GM23338 (cell line): ENCODE measurements at regions not wholly inside any gene's neighbourhood (a gene's known extent, or its start where the extent isn't known, plus 50 kb on each side); places are given as distances from the start of the nearest gene placed in this dataset.

Experiments
- CREB1 ChIP-seq: fragments of 250-450 bp; sonication (Bioruptor Pico); IDR thresholded peaks from 2 replicates; pipeline ENCODE4 v1.5.0; 2020; ENCODE audit warnings: low read depth, mild to moderate bottlenecking, moderate library complexity
- EZH2 ChIP-seq: fragments of 200-600 bp; sonication (generic); IDR thresholded peaks from one replicate; pipeline ENCODE4 v1.8.0; 2017; ENCODE audit warnings: antibody characterized with exemption, mild to moderate bottlenecking, low read depth; ENCODE audit not compliant: unreplicated experiment
- EZH2phosphoT487 ChIP-seq: fragments of 200-600 bp; sonication (generic); IDR thresholded peaks from one replicate; pipeline ENCODE4 v1.8.1; 2018; ENCODE audit warnings: antibody characterized with exemption; ENCODE audit not compliant: unreplicated experiment
- JUNB ChIP-seq: IDR thresholded peaks from one replicate; pipeline ENCODE4 v1.6.1; 2016; ENCODE audit warnings: antibody characterized with exemption; ENCODE audit not compliant: unreplicated experiment
- POLR2AphosphoS5 ChIP-seq: IDR thresholded peaks from 2 replicates; pipeline ENCODE4 v1.6.1; 2016; ENCODE audit warnings: antibody characterized with exemption, low read depth
- REST ChIP-seq: IDR thresholded peaks from one replicate; pipeline ENCODE4 v1.6.1; 2018; ENCODE audit warnings: antibody characterized with exemption; ENCODE audit not compliant: unreplicated experiment
- STAT1 ChIP-seq: IDR thresholded peaks from one replicate; pipeline ENCODE4 v1.6.1; 2016; ENCODE audit warnings: antibody characterized with exemption; ENCODE audit not compliant: unreplicated experiment
- ZNF114 ChIP-seq: fragments of 250-450 bp; sonication (Bioruptor Pico); IDR thresholded peaks from 2 replicates; pipeline ENCODE4 v1.5.0; 2020; ENCODE audit warnings: mild to moderate bottlenecking, moderate library complexity
- TF ChIP-seq, protein P1 (sequence below): fragments of 250-450 bp; sonication (Bioruptor Pico); IDR thresholded peaks from 2 replicates; pipeline ENCODE4 v1.5.0; 2020; ENCODE audit warnings: mild to moderate bottlenecking, moderate library complexity
- TF ChIP-seq, protein P2 (sequence below), 2 experiments: fragments of 200-600 bp in 1 of 2; sonication (generic) in 1 of 2; conservative IDR thresholded peaks; 2 replicates each; pipeline versions ENCODE4 v1.5.1 to v1.6.1; 2016 to 2017; ENCODE audit warnings: antibody characterized with exemption in 2 of 2, low read depth in 2 of 2, mild to moderate bottlenecking in 2 of 2, moderate library complexity in 1 of 2
- TF ChIP-seq, protein P3 (sequence below): IDR thresholded peaks from 2 replicates; pipeline ENCODE4 v1.6.1; 2016; ENCODE audit warnings: antibody characterized with exemption

GRCh38 chr17:79668344-79669250 lies 57.7 kb upstream of the RBFOX3 start:
- TF ChIP-seq, protein P1, sequence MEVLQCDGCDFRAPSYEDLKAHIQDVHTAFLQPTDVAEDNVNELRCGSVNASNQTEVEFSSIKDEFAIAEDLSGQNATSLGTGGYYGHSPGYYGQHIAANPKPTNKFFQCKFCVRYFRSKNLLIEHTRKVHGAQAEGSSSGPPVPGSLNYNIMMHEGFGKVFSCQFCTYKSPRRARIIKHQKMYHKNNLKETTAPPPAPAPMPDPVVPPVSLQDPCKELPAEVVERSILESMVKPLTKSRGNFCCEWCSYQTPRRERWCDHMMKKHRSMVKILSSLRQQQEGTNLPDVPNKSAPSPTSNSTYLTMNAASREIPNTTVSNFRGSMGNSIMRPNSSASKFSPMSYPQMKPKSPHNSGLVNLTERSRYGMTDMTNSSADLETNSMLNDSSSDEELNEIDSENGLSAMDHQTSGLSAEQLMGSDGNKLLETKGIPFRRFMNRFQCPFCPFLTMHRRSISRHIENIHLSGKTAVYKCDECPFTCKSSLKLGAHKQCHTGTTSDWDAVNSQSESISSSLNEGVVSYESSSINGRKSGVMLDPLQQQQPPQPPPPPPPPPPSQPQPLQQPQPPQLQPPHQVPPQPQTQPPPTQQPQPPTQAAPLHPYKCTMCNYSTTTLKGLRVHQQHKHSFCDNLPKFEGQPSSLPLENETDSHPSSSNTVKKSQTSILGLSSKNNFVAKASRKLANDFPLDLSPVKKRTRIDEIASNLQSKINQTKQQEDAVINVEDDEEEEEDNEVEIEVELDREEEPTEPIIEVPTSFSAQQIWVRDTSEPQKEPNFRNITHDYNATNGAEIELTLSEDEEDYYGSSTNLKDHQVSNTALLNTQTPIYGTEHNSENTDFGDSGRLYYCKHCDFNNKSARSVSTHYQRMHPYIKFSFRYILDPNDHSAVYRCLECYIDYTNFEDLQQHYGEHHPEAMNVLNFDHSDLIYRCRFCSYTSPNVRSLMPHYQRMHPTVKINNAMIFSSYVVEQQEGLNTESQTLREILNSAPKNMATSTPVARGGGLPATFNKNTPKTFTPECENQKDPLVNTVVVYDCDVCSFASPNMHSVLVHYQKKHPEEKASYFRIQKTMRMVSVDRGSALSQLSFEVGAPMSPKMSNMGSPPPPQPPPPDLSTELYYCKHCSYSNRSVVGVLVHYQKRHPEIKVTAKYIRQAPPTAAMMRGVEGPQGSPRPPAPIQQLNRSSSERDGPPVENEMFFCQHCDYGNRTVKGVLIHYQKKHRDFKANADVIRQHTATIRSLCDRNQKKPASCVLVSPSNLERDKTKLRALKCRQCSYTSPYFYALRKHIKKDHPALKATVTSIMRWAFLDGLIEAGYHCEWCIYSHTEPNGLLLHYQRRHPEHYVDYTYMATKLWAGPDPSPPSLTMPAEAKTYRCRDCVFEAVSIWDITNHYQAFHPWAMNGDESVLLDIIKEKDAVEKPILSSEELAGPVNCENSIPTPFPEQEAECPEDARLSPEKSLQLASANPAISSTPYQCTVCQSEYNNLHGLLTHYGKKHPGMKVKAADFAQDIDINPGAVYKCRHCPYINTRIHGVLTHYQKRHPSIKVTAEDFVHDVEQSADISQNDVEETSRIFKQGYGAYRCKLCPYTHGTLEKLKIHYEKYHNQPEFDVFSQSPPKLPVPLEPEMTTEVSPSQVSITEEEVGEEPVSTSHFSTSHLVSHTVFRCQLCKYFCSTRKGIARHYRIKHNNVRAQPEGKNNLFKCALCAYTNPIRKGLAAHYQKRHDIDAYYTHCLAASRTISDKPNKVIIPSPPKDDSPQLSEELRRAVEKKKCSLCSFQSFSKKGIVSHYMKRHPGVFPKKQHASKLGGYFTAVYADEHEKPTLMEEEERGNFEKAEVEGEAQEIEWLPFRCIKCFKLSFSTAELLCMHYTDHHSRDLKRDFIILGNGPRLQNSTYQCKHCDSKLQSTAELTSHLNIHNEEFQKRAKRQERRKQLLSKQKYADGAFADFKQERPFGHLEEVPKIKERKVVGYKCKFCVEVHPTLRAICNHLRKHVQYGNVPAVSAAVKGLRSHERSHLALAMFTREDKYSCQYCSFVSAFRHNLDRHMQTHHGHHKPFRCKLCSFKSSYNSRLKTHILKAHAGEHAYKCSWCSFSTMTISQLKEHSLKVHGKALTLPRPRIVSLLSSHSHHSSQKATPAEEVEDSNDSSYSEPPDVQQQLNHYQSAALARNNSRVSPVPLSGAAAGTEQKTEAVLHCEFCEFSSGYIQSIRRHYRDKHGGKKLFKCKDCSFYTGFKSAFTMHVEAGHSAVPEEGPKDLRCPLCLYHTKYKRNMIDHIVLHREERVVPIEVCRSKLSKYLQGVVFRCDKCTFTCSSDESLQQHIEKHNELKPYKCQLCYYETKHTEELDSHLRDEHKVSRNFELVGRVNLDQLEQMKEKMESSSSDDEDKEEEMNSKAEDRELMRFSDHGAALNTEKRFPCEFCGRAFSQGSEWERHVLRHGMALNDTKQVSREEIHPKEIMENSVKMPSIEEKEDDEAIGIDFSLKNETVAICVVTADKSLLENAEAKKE = no peak
- TF ChIP-seq EZH2 (no peak), POLR2AphosphoS5 (no peak), EZH2phosphoT487 (no peak), ZNF114 (CRISPR knock-in tag) (no peak), CREB1 (CRISPR knock-in tag) (no peak), REST (no peak), STAT1 (no peak), JUNB (no peak)
- TF ChIP-seq, protein P2, sequence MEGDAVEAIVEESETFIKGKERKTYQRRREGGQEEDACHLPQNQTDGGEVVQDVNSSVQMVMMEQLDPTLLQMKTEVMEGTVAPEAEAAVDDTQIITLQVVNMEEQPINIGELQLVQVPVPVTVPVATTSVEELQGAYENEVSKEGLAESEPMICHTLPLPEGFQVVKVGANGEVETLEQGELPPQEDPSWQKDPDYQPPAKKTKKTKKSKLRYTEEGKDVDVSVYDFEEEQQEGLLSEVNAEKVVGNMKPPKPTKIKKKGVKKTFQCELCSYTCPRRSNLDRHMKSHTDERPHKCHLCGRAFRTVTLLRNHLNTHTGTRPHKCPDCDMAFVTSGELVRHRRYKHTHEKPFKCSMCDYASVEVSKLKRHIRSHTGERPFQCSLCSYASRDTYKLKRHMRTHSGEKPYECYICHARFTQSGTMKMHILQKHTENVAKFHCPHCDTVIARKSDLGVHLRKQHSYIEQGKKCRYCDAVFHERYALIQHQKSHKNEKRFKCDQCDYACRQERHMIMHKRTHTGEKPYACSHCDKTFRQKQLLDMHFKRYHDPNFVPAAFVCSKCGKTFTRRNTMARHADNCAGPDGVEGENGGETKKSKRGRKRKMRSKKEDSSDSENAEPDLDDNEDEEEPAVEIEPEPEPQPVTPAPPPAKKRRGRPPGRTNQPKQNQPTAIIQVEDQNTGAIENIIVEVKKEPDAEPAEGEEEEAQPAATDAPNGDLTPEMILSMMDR (conservative IDR thresholded peaks at IDR 0.05; ENCODE audit: low read depth in 2 of 2) = no peak
- TF ChIP-seq, protein P3, sequence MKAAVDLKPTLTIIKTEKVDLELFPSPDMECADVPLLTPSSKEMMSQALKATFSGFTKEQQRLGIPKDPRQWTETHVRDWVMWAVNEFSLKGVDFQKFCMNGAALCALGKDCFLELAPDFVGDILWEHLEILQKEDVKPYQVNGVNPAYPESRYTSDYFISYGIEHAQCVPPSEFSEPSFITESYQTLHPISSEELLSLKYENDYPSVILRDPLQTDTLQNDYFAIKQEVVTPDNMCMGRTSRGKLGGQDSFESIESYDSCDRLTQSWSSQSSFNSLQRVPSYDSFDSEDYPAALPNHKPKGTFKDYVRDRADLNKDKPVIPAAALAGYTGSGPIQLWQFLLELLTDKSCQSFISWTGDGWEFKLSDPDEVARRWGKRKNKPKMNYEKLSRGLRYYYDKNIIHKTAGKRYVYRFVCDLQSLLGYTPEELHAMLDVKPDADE = no peak
